ENCODE measurements at regions not wholly inside any gene's neighbourhood (a gene's known extent, or its start where the extent isn't known, plus 50 kb on each side); places are given as distances from the start of the nearest gene placed in this dataset.

GRCh38 chr1:34688006-34688741 lies 66.7 kb upstream of the GJB5 start (continued):
- TF ChIP-seq ZNF18 (tag by site-specific recombination; IDR thresholded peaks at IDR 0.05), result no peak

- TF ChIP-seq ZNF544 (tag by site-specific recombination; IDR thresholded peaks at IDR 0.05), result no peak
- no peak for TF ChIP-seq ZNF394 (tag by site-specific recombination; IDR thresholded peaks at IDR 0.05; ENCODE audit: borderline replicate concordance)
- no peak for TF ChIP-seq ZIC2 (tag by site-specific recombination; IDR thresholded peaks at IDR 0.05)
- TF ChIP-seq ZNF114 (tag by site-specific recombination; IDR thresholded peaks at IDR 0.05), result no peak
- TF ChIP-seq ZNF426 (tag by site-specific recombination; IDR thresholded peaks at IDR 0.05), result no peak
- no peak for TF ChIP-seq KLF17 (tag by site-specific recombination; IDR thresholded peaks at IDR 0.05)
- TF ChIP-seq ZNF398 (tag by site-specific recombination; IDR thresholded peaks at IDR 0.05), result no peak
- no peak for TF ChIP-seq ZNF248 (tag by site-specific recombination; IDR thresholded peaks at IDR 0.05)
- TF ChIP-seq RBAK (tag by site-specific recombination; IDR thresholded peaks at IDR 0.05), result no peak
- no peak for TF ChIP-seq ZNF830 (tag by site-specific recombination; IDR thresholded peaks at IDR 0.05; ENCODE audit: low read depth)
- no peak for TF ChIP-seq REST (tag by site-specific recombination; IDR thresholded peaks at IDR 0.05)
- no peak for TF ChIP-seq ZNF350 (tag by site-specific recombination; IDR thresholded peaks at IDR 0.05)
- no peak for TF ChIP-seq KLF16 (tag by site-specific recombination; IDR thresholded peaks at IDR 0.05)
- POLR2A ChIA-PET, result no interaction called here
Measured at GRCh38 chr1:34690269-34690668, 64.6 kb upstream of the GJB5 start.

GRCh38 chr1:34693081-34693480 lies 61.8 kb upstream of the GJB5 start:
- CTCF ChIA-PET, result interaction anchor here (0.5 to 1.4 kb wide), 3 partner anchors 12 to 1504 kb away, joined by 3 to 5 read pairs (median 4); no protein-coding TSS in a partner anchor

More at GRCh38 chr1:34690269-34690668, 64.6 kb upstream of the GJB5 start:
- Histone ChIP-seq H3K4me1 (ENCODE audit: control insufficient read depth, insufficient read depth, low read length) (no peaks in the 10 kb centered on the region), H3K36me3 (ENCODE audit: control insufficient read depth in 2 of 2, insufficient read depth in 1 of 2, low read length in 2 of 2) (no peaks in the 10 kb centered on the region), H3K27ac (ENCODE audit: extremely low read depth, low read depth, low read length) (no peak overlapping the region), H3K4me3 (ENCODE audit: low read depth, low read length) (no peak overlapping the region), H3K9me3 (ENCODE audit: control insufficient read depth, insufficient read depth, low read depth, low read length) (no peaks in the 10 kb centered on the region)
- CTCF ChIA-PET, result interaction anchor here (0.6 to 0.7 kb wide), 2 partner anchors 453 to 1056 kb away, joined by 3 to 4 read pairs; no protein-coding TSS in a partner anchor

More at GRCh38 chr1:34693081-34693480, 61.8 kb upstream of the GJB5 start:
- TF ChIP-seq ZNF585B (tag by site-specific recombination; IDR thresholded peaks at IDR 0.05) (no peak), ZNF214 (tag by site-specific recombination; IDR thresholded peaks at IDR 0.05; ENCODE audit: borderline replicate concordance) (no peak), ZBTB21 (tag by site-specific recombination; IDR thresholded peaks at IDR 0.05) (no peak), OVOL3 (tag by site-specific recombination; IDR thresholded peaks at IDR 0.05) (no peak)
- H3K4me3 ChIP-seq (ENCODE audit: low read depth, low read length), result no peak overlapping the region
- POLR2A ChIA-PET, result no interaction called here
- no peaks in the 10 kb centered on the region for H3K4me1 ChIP-seq (ENCODE audit: control insufficient read depth, insufficient read depth, low read length)
- no peaks in the 10 kb centered on the region for H3K9me3 ChIP-seq (ENCODE audit: control insufficient read depth, insufficient read depth, low read depth, low read length)
- H3K36me3 ChIP-seq (ENCODE audit: control insufficient read depth in 2 of 2, insufficient read depth in 1 of 2, low read length in 2 of 2), result no peaks in the 10 kb centered on the region
- H3K27ac ChIP-seq (ENCODE audit: extremely low read depth, low read depth, low read length), result no peak overlapping the region
